ENCODE measurements at regions not wholly inside any gene's neighbourhood (a gene's known extent, or its start where the extent isn't known, plus 50 kb on each side); places are given as distances from the start of the nearest gene placed in this dataset.

DNA sequence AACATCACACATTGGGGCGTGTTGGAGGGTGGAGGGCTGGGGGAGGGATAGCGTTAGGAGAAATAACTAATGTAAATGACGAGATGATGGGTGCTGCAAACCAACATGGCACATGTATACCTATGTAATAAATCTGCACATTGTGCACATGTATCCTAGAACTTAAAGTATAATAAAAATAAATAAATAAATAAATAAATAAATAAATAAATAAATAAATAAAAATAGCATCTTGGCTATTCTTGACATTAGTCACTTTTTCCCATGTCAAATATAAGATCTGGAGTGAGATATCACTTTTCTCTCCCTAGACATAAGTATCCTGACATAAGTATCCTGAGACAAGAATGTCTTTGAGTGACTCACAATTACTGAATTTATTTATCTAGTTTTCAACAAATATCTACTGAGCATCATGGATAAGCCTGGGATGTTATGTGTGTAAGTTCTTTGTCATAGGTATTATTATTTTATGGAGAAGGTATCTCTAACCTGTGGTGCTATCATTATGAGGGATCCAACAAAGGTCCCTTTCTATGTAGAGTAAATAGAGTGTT, 691.3 kb downstream of the SORCS1 start:
- DNase-seq (ENCODE audit: low spot score in 2 of 2, unreplicated experiment in 2 of 2), result no peak
- H3K9me3 Mint-ChIP-seq, result peaks cover 17% of the 10 kb centered on the region
- no peaks in the 10 kb centered on the region for H3K4me1 Mint-ChIP-seq
- no peak overlapping the region for H3K27ac Mint-ChIP-seq
- no peaks in the 10 kb centered on the region for H3K36me3 Mint-ChIP-seq
- no peak overlapping the region for H3K4me3 Mint-ChIP-seq
- peaks cover 12% of the 10 kb centered on the region for H3K27me3 Mint-ChIP-seq (ENCODE audit: low read depth)
- TF ChIP-seq, protein P1, sequence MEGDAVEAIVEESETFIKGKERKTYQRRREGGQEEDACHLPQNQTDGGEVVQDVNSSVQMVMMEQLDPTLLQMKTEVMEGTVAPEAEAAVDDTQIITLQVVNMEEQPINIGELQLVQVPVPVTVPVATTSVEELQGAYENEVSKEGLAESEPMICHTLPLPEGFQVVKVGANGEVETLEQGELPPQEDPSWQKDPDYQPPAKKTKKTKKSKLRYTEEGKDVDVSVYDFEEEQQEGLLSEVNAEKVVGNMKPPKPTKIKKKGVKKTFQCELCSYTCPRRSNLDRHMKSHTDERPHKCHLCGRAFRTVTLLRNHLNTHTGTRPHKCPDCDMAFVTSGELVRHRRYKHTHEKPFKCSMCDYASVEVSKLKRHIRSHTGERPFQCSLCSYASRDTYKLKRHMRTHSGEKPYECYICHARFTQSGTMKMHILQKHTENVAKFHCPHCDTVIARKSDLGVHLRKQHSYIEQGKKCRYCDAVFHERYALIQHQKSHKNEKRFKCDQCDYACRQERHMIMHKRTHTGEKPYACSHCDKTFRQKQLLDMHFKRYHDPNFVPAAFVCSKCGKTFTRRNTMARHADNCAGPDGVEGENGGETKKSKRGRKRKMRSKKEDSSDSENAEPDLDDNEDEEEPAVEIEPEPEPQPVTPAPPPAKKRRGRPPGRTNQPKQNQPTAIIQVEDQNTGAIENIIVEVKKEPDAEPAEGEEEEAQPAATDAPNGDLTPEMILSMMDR (IDR thresholded peaks at IDR 0.05; ENCODE audit: unreplicated experiment), result no peak

DNA sequence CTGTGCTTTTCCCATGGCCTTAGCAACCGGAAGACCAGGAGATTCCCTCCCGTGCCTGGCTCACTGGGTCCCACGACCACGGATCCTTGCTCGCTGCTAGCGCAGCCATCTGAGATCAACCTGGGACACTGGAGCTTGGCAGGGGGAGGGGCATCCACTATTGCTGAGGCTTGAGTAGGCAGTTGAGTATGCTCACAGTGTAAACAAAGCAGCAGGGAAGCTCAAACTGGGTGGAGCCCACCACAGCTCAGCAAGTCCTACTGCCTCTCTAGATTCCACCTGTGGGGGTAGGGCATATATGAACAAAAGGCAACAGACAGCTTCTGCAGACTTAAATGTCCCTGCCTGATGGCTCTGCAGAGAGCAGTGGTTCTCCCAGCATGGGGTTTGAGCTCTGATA, 697.0 kb downstream of the SORCS1 start:
- H3K4me3 Mint-ChIP-seq, result no peak overlapping the region
- no peaks in the 10 kb centered on the region for H3K4me1 Mint-ChIP-seq
- H3K27me3 Mint-ChIP-seq (ENCODE audit: low read depth), result peaks cover 14% of the 10 kb centered on the region
- peaks cover 31% of the 10 kb centered on the region for H3K9me3 Mint-ChIP-seq
- no peak for DNase-seq (ENCODE audit: low spot score in 2 of 2, unreplicated experiment in 2 of 2)
- TF ChIP-seq, protein P1 (IDR thresholded peaks at IDR 0.05; ENCODE audit: unreplicated experiment), result no peak
- no peak overlapping the region for H3K27ac Mint-ChIP-seq
- no peaks in the 10 kb centered on the region for H3K36me3 Mint-ChIP-seq

DNA sequence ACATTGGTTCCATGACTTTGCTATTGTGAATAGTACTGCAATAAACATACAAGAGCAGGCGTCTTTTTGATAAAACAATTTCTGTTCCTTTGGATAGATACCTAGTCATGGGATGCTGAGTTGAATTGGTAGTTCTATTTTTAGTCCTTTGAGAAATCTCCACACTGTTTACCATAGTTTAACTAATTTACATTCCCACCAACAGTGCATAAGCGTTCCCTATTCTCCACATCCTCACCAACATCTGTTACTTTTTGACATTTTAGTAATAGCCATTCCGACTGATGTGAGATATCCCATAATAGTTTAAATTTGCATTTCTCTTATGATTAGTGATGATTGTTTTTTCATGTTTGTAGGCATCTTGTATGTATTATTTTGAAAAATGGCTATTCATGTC, 707.0 kb downstream of the SORCS1 start:
- no peaks in the 10 kb centered on the region for H3K36me3 Mint-ChIP-seq
- no peak overlapping the region for H3K27ac Mint-ChIP-seq
- TF ChIP-seq, protein P1 (IDR thresholded peaks at IDR 0.05; ENCODE audit: unreplicated experiment), result no peak
- H3K4me1 Mint-ChIP-seq, result no peaks in the 10 kb centered on the region
- DNase-seq (ENCODE audit: low spot score in 2 of 2, unreplicated experiment in 2 of 2), result no peak
- no peak overlapping the region for H3K4me3 Mint-ChIP-seq
- H3K9me3 Mint-ChIP-seq, result peaks cover 13% of the 10 kb centered on the region
- H3K27me3 Mint-ChIP-seq (ENCODE audit: low read depth), result peaks cover 3% of the 10 kb centered on the region

DNA sequence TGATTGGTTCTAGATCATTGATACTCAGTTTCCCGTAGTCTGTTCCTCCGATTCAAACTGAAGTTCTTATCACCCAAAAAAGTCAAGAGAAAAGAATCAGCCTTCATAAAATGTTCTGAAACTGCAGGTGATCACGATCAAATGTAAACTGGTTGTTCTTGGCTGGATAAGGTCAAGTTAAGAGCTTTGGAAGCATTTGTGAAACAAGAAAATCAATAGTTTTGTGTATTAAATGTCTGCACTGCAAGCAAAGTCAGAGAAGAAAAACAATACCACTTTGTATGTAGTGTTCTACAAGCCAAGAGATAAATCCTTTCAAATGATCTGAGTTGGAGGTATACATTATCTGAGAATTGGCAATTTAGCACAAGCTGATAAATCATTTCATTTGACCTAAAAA, 710.3 kb downstream of the SORCS1 start:
- Mint-ChIP-seq H3K9me3 (peaks cover 6% of the 10 kb centered on the region), H3K27ac (no peak overlapping the region), H3K36me3 (no peaks in the 10 kb centered on the region), H3K27me3 (ENCODE audit: low read depth) (peaks cover 3% of the 10 kb centered on the region), H3K4me3 (no peak overlapping the region), H3K4me1 (no peaks in the 10 kb centered on the region)
- TF ChIP-seq, protein P1 (IDR thresholded peaks at IDR 0.05; ENCODE audit: unreplicated experiment), result no peak
- DNase-seq (ENCODE audit: low spot score in 2 of 2, unreplicated experiment in 2 of 2), result no peak

- no peak for DNase-seq (ENCODE audit: low spot score in 2 of 2, unreplicated experiment in 2 of 2)
Observed at GRCh38 chr10:106450966-106451365, 713.5 kb downstream of the SORCS1 start.

More at GRCh38 chr10:106450966-106451365, 713.5 kb downstream of the SORCS1 start:
- no peaks in the 10 kb centered on the region for H3K4me1 Mint-ChIP-seq
- no peak overlapping the region for H3K27ac Mint-ChIP-seq
- TF ChIP-seq, protein P1 (IDR thresholded peaks at IDR 0.05; ENCODE audit: unreplicated experiment), result no peak
- peaks cover 3% of the 10 kb centered on the region for H3K27me3 Mint-ChIP-seq (ENCODE audit: low read depth)
- no peaks in the 10 kb centered on the region for H3K36me3 Mint-ChIP-seq
- H3K9me3 Mint-ChIP-seq, result no peaks in the 10 kb centered on the region
- H3K4me3 Mint-ChIP-seq, result no peak overlapping the region

Data from mesothelial cell of epicardium (in vitro differentiated cells).